ENCODE measurements at regions not wholly inside any gene's neighbourhood (a gene's known extent, or its start where the extent isn't known, plus 50 kb on each side); places are given as distances from the start of the nearest gene placed in this dataset.

DNA sequence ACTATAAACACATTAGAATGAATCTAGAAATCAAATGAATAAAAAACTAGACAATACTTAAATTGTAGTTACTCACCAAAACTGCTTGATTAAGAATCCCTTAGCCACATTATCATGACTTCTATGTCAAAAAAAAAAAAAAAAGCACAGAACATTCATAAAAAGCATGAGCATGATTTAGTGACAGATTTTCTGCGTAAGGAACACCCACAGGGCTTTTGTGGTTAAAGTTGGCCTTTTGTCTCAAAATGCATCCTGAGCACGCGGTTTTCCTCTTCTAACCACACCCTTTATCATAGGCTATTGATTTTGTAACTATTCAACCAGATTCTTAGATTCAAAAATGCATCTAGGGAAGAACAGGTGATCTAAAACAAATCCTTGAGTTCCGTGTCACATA is 334.0 kb upstream of the NR2F2 start:
- TF ChIP-seq, protein P1, sequence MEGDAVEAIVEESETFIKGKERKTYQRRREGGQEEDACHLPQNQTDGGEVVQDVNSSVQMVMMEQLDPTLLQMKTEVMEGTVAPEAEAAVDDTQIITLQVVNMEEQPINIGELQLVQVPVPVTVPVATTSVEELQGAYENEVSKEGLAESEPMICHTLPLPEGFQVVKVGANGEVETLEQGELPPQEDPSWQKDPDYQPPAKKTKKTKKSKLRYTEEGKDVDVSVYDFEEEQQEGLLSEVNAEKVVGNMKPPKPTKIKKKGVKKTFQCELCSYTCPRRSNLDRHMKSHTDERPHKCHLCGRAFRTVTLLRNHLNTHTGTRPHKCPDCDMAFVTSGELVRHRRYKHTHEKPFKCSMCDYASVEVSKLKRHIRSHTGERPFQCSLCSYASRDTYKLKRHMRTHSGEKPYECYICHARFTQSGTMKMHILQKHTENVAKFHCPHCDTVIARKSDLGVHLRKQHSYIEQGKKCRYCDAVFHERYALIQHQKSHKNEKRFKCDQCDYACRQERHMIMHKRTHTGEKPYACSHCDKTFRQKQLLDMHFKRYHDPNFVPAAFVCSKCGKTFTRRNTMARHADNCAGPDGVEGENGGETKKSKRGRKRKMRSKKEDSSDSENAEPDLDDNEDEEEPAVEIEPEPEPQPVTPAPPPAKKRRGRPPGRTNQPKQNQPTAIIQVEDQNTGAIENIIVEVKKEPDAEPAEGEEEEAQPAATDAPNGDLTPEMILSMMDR (IDR thresholded peaks at IDR 0.05): no peak
- TF ChIP-seq ZFX (IDR thresholded peaks at IDR 0.05; ENCODE audit: borderline replicate concordance): no peak

Data from 22Rv1 (cell line).